ENCODE measurements at regions not wholly inside any gene's neighbourhood (a gene's known extent, or its start where the extent isn't known, plus 50 kb on each side); places are given as distances from the start of the nearest gene placed in this dataset.

DNA sequence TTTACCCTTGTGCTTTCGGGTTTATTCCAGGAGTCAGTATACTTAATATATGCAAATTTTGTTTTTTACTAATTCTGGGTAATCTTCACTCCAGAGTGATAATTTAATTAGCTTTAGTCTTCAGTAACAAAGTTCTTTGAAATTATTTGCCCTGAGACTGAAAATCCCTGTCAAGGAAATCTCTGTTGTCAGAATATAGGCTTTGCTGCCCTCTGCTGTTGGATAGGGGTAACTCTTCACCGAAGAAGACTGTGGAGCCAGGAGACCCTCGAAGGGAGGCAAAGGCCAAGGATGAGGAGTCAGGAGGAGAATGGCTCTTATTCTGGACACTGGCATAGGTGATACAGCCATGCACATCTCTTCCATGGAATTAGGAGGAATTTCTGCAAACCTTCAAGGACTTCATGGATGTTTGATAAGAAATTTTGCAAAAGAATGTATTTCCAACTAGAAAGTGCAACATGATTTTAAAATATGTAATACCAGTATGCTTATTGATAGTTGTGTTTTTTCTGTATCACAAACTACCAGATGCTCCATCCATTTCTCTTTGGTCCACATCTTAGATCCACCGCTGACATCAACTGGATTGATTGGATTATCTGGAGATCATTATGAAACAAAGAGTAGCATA, 182.3 kb downstream of the RDH14 start:
- TF ChIP-seq, protein P1, sequence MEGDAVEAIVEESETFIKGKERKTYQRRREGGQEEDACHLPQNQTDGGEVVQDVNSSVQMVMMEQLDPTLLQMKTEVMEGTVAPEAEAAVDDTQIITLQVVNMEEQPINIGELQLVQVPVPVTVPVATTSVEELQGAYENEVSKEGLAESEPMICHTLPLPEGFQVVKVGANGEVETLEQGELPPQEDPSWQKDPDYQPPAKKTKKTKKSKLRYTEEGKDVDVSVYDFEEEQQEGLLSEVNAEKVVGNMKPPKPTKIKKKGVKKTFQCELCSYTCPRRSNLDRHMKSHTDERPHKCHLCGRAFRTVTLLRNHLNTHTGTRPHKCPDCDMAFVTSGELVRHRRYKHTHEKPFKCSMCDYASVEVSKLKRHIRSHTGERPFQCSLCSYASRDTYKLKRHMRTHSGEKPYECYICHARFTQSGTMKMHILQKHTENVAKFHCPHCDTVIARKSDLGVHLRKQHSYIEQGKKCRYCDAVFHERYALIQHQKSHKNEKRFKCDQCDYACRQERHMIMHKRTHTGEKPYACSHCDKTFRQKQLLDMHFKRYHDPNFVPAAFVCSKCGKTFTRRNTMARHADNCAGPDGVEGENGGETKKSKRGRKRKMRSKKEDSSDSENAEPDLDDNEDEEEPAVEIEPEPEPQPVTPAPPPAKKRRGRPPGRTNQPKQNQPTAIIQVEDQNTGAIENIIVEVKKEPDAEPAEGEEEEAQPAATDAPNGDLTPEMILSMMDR (IDR thresholded peaks at IDR 0.05): peak; percentile 53 to 64 (median 56)
- no peak for TF ChIP-seq POLR2A (IDR thresholded peaks at IDR 0.05)
